ENCODE measurements at regions not wholly inside any gene's neighbourhood (a gene's known extent, or its start where the extent isn't known, plus 50 kb on each side); places are given as distances from the start of the nearest gene placed in this dataset.

- no peak overlapping the region for H3K9ac ChIP-seq (ENCODE audit: low read length)
- no peaks in the 10 kb centered on the region for H3K4me1 ChIP-seq (ENCODE audit: control insufficient read depth, low read depth, low read length)
- H3K27me3 ChIP-seq (ENCODE audit: control insufficient read depth, insufficient read depth, low read length): no peaks in the 10 kb centered on the region
- H3K27ac ChIP-seq (ENCODE audit: low read length): no peak overlapping the region
- H3K9me3 ChIP-seq (ENCODE audit: control insufficient read depth, low read depth, low read length): no peaks in the 10 kb centered on the region
- no peaks in the 10 kb centered on the region for H3K36me3 ChIP-seq (ENCODE audit: control insufficient read depth, low read depth, low read length)
- no peak overlapping the region for H3K4me3 ChIP-seq (ENCODE audit: low read length)
These were observed 2041.4 kb downstream of the PCDH9 start for GRCh38 chr13:65188721-65189120.

GRCh38 chr13:65168026-65168425, 2062.1 kb downstream of the PCDH9 start:
- H3K9me3 ChIP-seq (ENCODE audit: control insufficient read depth, low read depth, low read length): no peaks in the 10 kb centered on the region
- no peak overlapping the region for H3K4me3 ChIP-seq (ENCODE audit: low read length)
- no peak overlapping the region for H3K27ac ChIP-seq (ENCODE audit: low read length)
- H3K4me1 ChIP-seq (ENCODE audit: control insufficient read depth, low read depth, low read length): no peaks in the 10 kb centered on the region
- no peaks in the 10 kb centered on the region for H3K36me3 ChIP-seq (ENCODE audit: control insufficient read depth, low read depth, low read length)
- no peaks in the 10 kb centered on the region for H3K27me3 ChIP-seq (ENCODE audit: control insufficient read depth, insufficient read depth, low read length)
- no peak overlapping the region for H3K9ac ChIP-seq (ENCODE audit: low read length)

- Histone ChIP-seq H3K4me3 (ENCODE audit: low read length) (no peak overlapping the region), H3K4me1 (ENCODE audit: control insufficient read depth, low read depth, low read length) (no peaks in the 10 kb centered on the region), H3K9me3 (ENCODE audit: control insufficient read depth, low read depth, low read length) (no peaks in the 10 kb centered on the region), H3K36me3 (ENCODE audit: control insufficient read depth, low read depth, low read length) (no peaks in the 10 kb centered on the region), H3K27ac (ENCODE audit: low read length) (no peak overlapping the region), H3K27me3 (ENCODE audit: control insufficient read depth, insufficient read depth, low read length) (no peaks in the 10 kb centered on the region), H3K9ac (ENCODE audit: low read length) (no peak overlapping the region)
These were observed 2063.5 kb downstream of the PCDH9 start for GRCh38 chr13:65166675-65167074.

GRCh38 chr13:65159803-65160202, 2070.3 kb downstream of the PCDH9 start:
- Histone ChIP-seq H3K27me3 (ENCODE audit: control insufficient read depth, insufficient read depth, low read length) (no peaks in the 10 kb centered on the region), H3K9me3 (ENCODE audit: control insufficient read depth, low read depth, low read length) (no peaks in the 10 kb centered on the region), H3K27ac (ENCODE audit: low read length) (no peak overlapping the region), H3K4me1 (ENCODE audit: control insufficient read depth, low read depth, low read length) (no peaks in the 10 kb centered on the region), H3K36me3 (ENCODE audit: control insufficient read depth, low read depth, low read length) (no peaks in the 10 kb centered on the region), H3K4me3 (ENCODE audit: low read length) (no peak overlapping the region), H3K9ac (ENCODE audit: low read length) (no peak overlapping the region)

GRCh38 chr13:65155861-65156260, 2074.3 kb downstream of the PCDH9 start:
- no peaks in the 10 kb centered on the region for H3K4me1 ChIP-seq (ENCODE audit: control insufficient read depth, low read depth, low read length)
- no peaks in the 10 kb centered on the region for H3K27me3 ChIP-seq (ENCODE audit: control insufficient read depth, insufficient read depth, low read length)
- H3K9me3 ChIP-seq (ENCODE audit: control insufficient read depth, low read depth, low read length): no peaks in the 10 kb centered on the region
- no peak overlapping the region for H3K9ac ChIP-seq (ENCODE audit: low read length)
- no peak overlapping the region for H3K4me3 ChIP-seq (ENCODE audit: low read length)
- no peaks in the 10 kb centered on the region for H3K36me3 ChIP-seq (ENCODE audit: control insufficient read depth, low read depth, low read length)
- H3K27ac ChIP-seq (ENCODE audit: low read length): no peak overlapping the region

- H3K9me3 ChIP-seq (ENCODE audit: control insufficient read depth, low read depth, low read length): no peaks in the 10 kb centered on the region
- no peaks in the 10 kb centered on the region for H3K36me3 ChIP-seq (ENCODE audit: control insufficient read depth, low read depth, low read length)
- no peaks in the 10 kb centered on the region for H3K4me1 ChIP-seq (ENCODE audit: control insufficient read depth, low read depth, low read length)
- H3K27ac ChIP-seq (ENCODE audit: low read length): no peak overlapping the region
- no peak overlapping the region for H3K9ac ChIP-seq (ENCODE audit: low read length)
- no peaks in the 10 kb centered on the region for H3K27me3 ChIP-seq (ENCODE audit: control insufficient read depth, insufficient read depth, low read length)
- no peak overlapping the region for H3K4me3 ChIP-seq (ENCODE audit: low read length)
These were observed 2075.3 kb downstream of the PCDH9 start for GRCh38 chr13:65154661-65155447.

GRCh38 chr13:65149687-65150086, 2080.4 kb downstream of the PCDH9 start:
- H3K4me1 ChIP-seq (ENCODE audit: control insufficient read depth, low read depth, low read length): no peaks in the 10 kb centered on the region
- no peaks in the 10 kb centered on the region for H3K9me3 ChIP-seq (ENCODE audit: control insufficient read depth, low read depth, low read length)
- no peak overlapping the region for H3K4me3 ChIP-seq (ENCODE audit: low read length)
- no peaks in the 10 kb centered on the region for H3K27me3 ChIP-seq (ENCODE audit: control insufficient read depth, insufficient read depth, low read length)
- no peak overlapping the region for H3K9ac ChIP-seq (ENCODE audit: low read length)
- H3K36me3 ChIP-seq (ENCODE audit: control insufficient read depth, low read depth, low read length): no peaks in the 10 kb centered on the region
- no peak overlapping the region for H3K27ac ChIP-seq (ENCODE audit: low read length)

- H3K9ac ChIP-seq (ENCODE audit: low read length): no peak overlapping the region
- H3K27ac ChIP-seq (ENCODE audit: low read length): no peak overlapping the region
- H3K36me3 ChIP-seq (ENCODE audit: control insufficient read depth, low read depth, low read length): no peaks in the 10 kb centered on the region
- no peaks in the 10 kb centered on the region for H3K4me1 ChIP-seq (ENCODE audit: control insufficient read depth, low read depth, low read length)
- H3K9me3 ChIP-seq (ENCODE audit: control insufficient read depth, low read depth, low read length): no peaks in the 10 kb centered on the region
- no peak overlapping the region for H3K4me3 ChIP-seq (ENCODE audit: low read length)
- H3K27me3 ChIP-seq (ENCODE audit: control insufficient read depth, insufficient read depth, low read length): no peaks in the 10 kb centered on the region
These were observed 2086.2 kb downstream of the PCDH9 start for GRCh38 chr13:65143920-65144319.

- H3K9ac ChIP-seq (ENCODE audit: low read length): no peak overlapping the region
- no peaks in the 10 kb centered on the region for H3K9me3 ChIP-seq (ENCODE audit: control insufficient read depth, low read depth, low read length)
- H3K27me3 ChIP-seq (ENCODE audit: control insufficient read depth, insufficient read depth, low read length): no peaks in the 10 kb centered on the region
- H3K27ac ChIP-seq (ENCODE audit: low read length): no peak overlapping the region
- no peaks in the 10 kb centered on the region for H3K36me3 ChIP-seq (ENCODE audit: control insufficient read depth, low read depth, low read length)
- no peak overlapping the region for H3K4me3 ChIP-seq (ENCODE audit: low read length)
- no peaks in the 10 kb centered on the region for H3K4me1 ChIP-seq (ENCODE audit: control insufficient read depth, low read depth, low read length)
These were observed 2097.0 kb downstream of the PCDH9 start for GRCh38 chr13:65133094-65133493.

- Histone ChIP-seq H3K4me3 (ENCODE audit: low read length) (no peak overlapping the region), H3K4me1 (ENCODE audit: control insufficient read depth, low read depth, low read length) (no peaks in the 10 kb centered on the region), H3K27me3 (ENCODE audit: control insufficient read depth, insufficient read depth, low read length) (no peaks in the 10 kb centered on the region), H3K9me3 (ENCODE audit: control insufficient read depth, low read depth, low read length) (no peaks in the 10 kb centered on the region), H3K9ac (ENCODE audit: low read length) (no peak overlapping the region), H3K27ac (ENCODE audit: low read length) (no peak overlapping the region), H3K36me3 (ENCODE audit: control insufficient read depth, low read depth, low read length) (no peaks in the 10 kb centered on the region)
These were observed 2104.9 kb downstream of the PCDH9 start for GRCh38 chr13:65125236-65125635.

GRCh38 chr13:65112531-65112941, 2117.6 kb downstream of the PCDH9 start:
- H3K27me3 ChIP-seq (ENCODE audit: control insufficient read depth, insufficient read depth, low read length): no peaks in the 10 kb centered on the region
- H3K36me3 ChIP-seq (ENCODE audit: control insufficient read depth, low read depth, low read length): no peaks in the 10 kb centered on the region
- H3K4me1 ChIP-seq (ENCODE audit: control insufficient read depth, low read depth, low read length): no peaks in the 10 kb centered on the region
- H3K9me3 ChIP-seq (ENCODE audit: control insufficient read depth, low read depth, low read length): peaks cover 3% of the 10 kb centered on the region
- H3K27ac ChIP-seq (ENCODE audit: low read length): no peak overlapping the region
- no peak overlapping the region for H3K9ac ChIP-seq (ENCODE audit: low read length)
- no peak overlapping the region for H3K4me3 ChIP-seq (ENCODE audit: low read length)

- Histone ChIP-seq H3K27ac (ENCODE audit: low read length) (no peak overlapping the region), H3K4me3 (ENCODE audit: low read length) (no peak overlapping the region), H3K9ac (ENCODE audit: low read length) (no peak overlapping the region), H3K36me3 (ENCODE audit: control insufficient read depth, low read depth, low read length) (no peaks in the 10 kb centered on the region), H3K27me3 (ENCODE audit: control insufficient read depth, insufficient read depth, low read length) (no peaks in the 10 kb centered on the region), H3K9me3 (ENCODE audit: control insufficient read depth, low read depth, low read length) (peaks cover 3% of the 10 kb centered on the region), H3K4me1 (ENCODE audit: control insufficient read depth, low read depth, low read length) (no peaks in the 10 kb centered on the region)
These were observed 2118.0 kb downstream of the PCDH9 start for GRCh38 chr13:65112123-65112522.
